HepG2 (cell line): ENCODE measurements at regions not wholly inside any gene's neighbourhood (a gene's known extent, or its start where the extent isn't known, plus 50 kb on each side); places are given as distances from the start of the nearest gene placed in this dataset.

Source experiments
- ATAC-seq: fragments of 200-7000 bp; cut with Tn5 transposase; 3 replicates; pipeline ENCODE4 v1.9.1; 2020; ENCODE audit warnings: mild to moderate bottlenecking, moderate library complexity
- BruUV-seq: library from RNA; stranded (reverse); fragments of 400-500 nt; replicated peaks from 2 replicates; lab custom pipeline; 2021; lab: Mats Ljungman, UMichigan
- CTCF ChIA-PET: fragments of 300-600 bp; formaldehyde crosslinking; extraction: SDS; loops from one replicate; lab custom pipeline; 2021; ENCODE audit warnings: low total read pairs, inconsistent platforms, low intra/inter-chr PET ratio; lab: Yijun Ruan, JAX
- POLR2A ChIA-PET: fragments of 350-600 bp; sonication (Branson Sonifier 250); formaldehyde crosslinking; loops from one replicate; lab custom pipeline; 2020; ENCODE audit warnings: antibody characterized with exemption, inconsistent platforms; lab: Yijun Ruan, JAX
- DNase-seq: peaks from one replicate; pipeline ENCODE4 v3.0.0-alpha.2; 2015; ENCODE audit warnings: low spot score
- FAIRE-seq: peaks from 3 replicates; lab custom pipeline; 2011; peaks lifted over from hg19 to GRCh38; lab: Jason Lieb, UNC
- H2AFZ ChIP-seq: one replicate; pipeline ENCODE4 v1.6.1; 2011; ENCODE audit warnings: low read length, inconsistent platforms
- H3K27ac ChIP-seq: fragments of 300-600 bp; 3 replicates; pipeline ENCODE4 v1.8.0; 2011; ENCODE audit warnings: mixed run types, mild to moderate bottlenecking, mixed read lengths, low read length, inconsistent platforms; ENCODE audit not compliant: insufficient read depth; ENCODE audit errors: extremely low read length
- H3K27me3 ChIP-seq, 2 experiments: fragments of 200-600 bp in 1 of 2; 2 replicates in 1 of 2; 3 replicates in 1 of 2; pipeline versions ENCODE4 v1.6.0 to v1.8.0; 2011; ENCODE audit warnings: low read length in 2 of 2, mild to moderate bottlenecking in 2 of 2, moderate library complexity in 2 of 2, inconsistent platforms in 1 of 2; ENCODE audit not compliant: insufficient read depth in 2 of 2, control insufficient read depth in 1 of 2
- H3K36me3 ChIP-seq, 2 experiments: fragments of 200-600 bp in 1 of 2; replicated peaks in 1 of 2; 2 replicates in 1 of 2; 3 replicates in 1 of 2; pipeline versions ENCODE4 v1.5.1 to v1.8.0; 2011; ENCODE audit warnings: low read length in 2 of 2, inconsistent platforms in 1 of 2; ENCODE audit not compliant: insufficient read depth in 2 of 2, control insufficient read depth in 1 of 2
- H3K4me1 ChIP-seq: 2 replicates; pipeline ENCODE4 v1.5.1; 2012; ENCODE audit warnings: low read length, inconsistent platforms; ENCODE audit not compliant: insufficient read depth
- H3K4me2 ChIP-seq: 2 replicates; pipeline ENCODE4 v1.6.0; 2011; ENCODE audit warnings: low read depth, low read length, inconsistent platforms
- H3K4me3 ChIP-seq, 3 experiments: fragments of 200-600 bp in 1 of 3; sonication (generic), shearing (Covaris generic) in 1 of 3; replicated peaks in 1 of 3; 2 replicates each; pipeline ENCODE4 v1.5.1; 2011 to 2016; ENCODE audit warnings: low read length in 3 of 3, inconsistent platforms in 2 of 3, low read depth in 2 of 3, mild to moderate bottlenecking in 2 of 3, control low read depth in 1 of 3, mixed read lengths in 1 of 3; ENCODE audit not compliant: insufficient read depth in 1 of 3
- H3K79me2 ChIP-seq: one replicate; pipeline ENCODE4 v1.6.1; 2011; ENCODE audit warnings: low read length, inconsistent platforms; ENCODE audit not compliant: insufficient read depth
- H3K9ac ChIP-seq: 2 replicates; pipeline ENCODE4 v1.6.0; 2011; ENCODE audit warnings: mild to moderate bottlenecking, low read depth, low read length, inconsistent platforms; ENCODE audit not compliant: insufficient read depth
- H3K9me3 ChIP-seq: 2 replicates; pipeline ENCODE4 v1.5.1; 2012; ENCODE audit warnings: mild to moderate bottlenecking, low read length
- H4K20me1 ChIP-seq: 2 replicates; pipeline ENCODE4 v1.6.0; 2011; ENCODE audit warnings: inconsistent platforms, mild to moderate bottlenecking, low read length, moderate library complexity; ENCODE audit not compliant: insufficient read depth
- EHMT2 ChIP-seq: fragments of 200-600 bp; sonication (generic); IDR thresholded peaks from 2 replicates; pipeline ENCODE4 v1.7.0; 2017; ENCODE audit warnings: antibody characterized with exemption, low read depth, low read length, borderline replicate concordance
- FOXP1 ChIP-seq, 2 experiments: fragments of 450-650 bp in 1 of 2; IDR thresholded peaks; 2 replicates each; pipeline ENCODE4 v1.6.1; 2017 to 2018; ENCODE audit warnings: antibody characterized with exemption in 1 of 2
- HNRNPUL1 ChIP-seq: fragments of 200-400 bp; formaldehyde crosslinking; IDR thresholded peaks from 2 replicates; pipeline ENCODE4 v1.6.1; 2017; ENCODE audit warnings: low read depth, mild to moderate bottlenecking, low read length, moderate library complexity
- MYNN ChIP-seq: sonication (generic); formaldehyde crosslinking; IDR thresholded peaks from 2 replicates; pipeline ENCODE4 v1.4.0; 2020; ENCODE audit warnings: mild to moderate bottlenecking, low read depth, missing genetic modification reagents
- PITX1 ChIP-seq: sonication (generic); formaldehyde crosslinking; IDR thresholded peaks from 2 replicates; pipeline ENCODE4 v1.5.1; 2020; ENCODE audit warnings: mild to moderate bottlenecking, missing genetic modification reagents
- RXRB ChIP-seq: IDR thresholded peaks from 2 replicates; pipeline ENCODE4 v1.6.1; 2016; ENCODE audit warnings: borderline replicate concordance, missing genetic modification reagents, missing compliant biosample characterization
- SP2 ChIP-seq: sonication (generic); formaldehyde crosslinking; IDR thresholded peaks from 2 replicates; pipeline ENCODE4 v1.5.1; 2020; ENCODE audit warnings: mild to moderate bottlenecking, missing genetic modification reagents
- STAT5B ChIP-seq: sonication (generic); formaldehyde crosslinking; IDR thresholded peaks from 2 replicates; pipeline ENCODE4 v1.4.0; 2020; ENCODE audit warnings: missing genetic modification reagents
- ZNF225 ChIP-seq: sonication (generic); formaldehyde crosslinking; IDR thresholded peaks from 2 replicates; pipeline ENCODE4 v1.4.0; 2020; ENCODE audit warnings: mild to moderate bottlenecking, missing genetic modification reagents
- ZNF296 ChIP-seq: sonication (generic); formaldehyde crosslinking; conservative IDR thresholded peaks from 2 replicates; pipeline ENCODE4 v1.5.0; 2020; ENCODE audit warnings: mild to moderate bottlenecking, missing genetic modification reagents
- ZNF737 ChIP-seq: sonication (generic); formaldehyde crosslinking; IDR thresholded peaks from 2 replicates; pipeline ENCODE4 v1.5.0; 2020; ENCODE audit warnings: missing genetic modification reagents, mild to moderate bottlenecking, borderline replicate concordance
- WGBS: methylation state at CpG from one replicate; pipeline ENCODE4 v1.1.6; 2017; ENCODE audit warnings: low lambda C conversion rate; 5-methylcytosine and 5-hydroxymethylcytosine counted together
- in situ Hi-C: cut with HindIII; loops from 2 replicates; pipeline ENCODE4 v1.10.0; 2017; ENCODE audit warnings: low pct_unique_long_range_greater_than_20kb; ENCODE audit not compliant: extremely low pct_ligation_motif_present
- intact Hi-C: fragments of 100-400 bp; cut with micrococcal nuclease; formaldehyde crosslinking; loops from one replicate; pipeline ENCODE4 v1.10.0; 2022; ENCODE audit not compliant: unreplicated experiment
- TF ChIP-seq, protein P1 (sequence below): sonication (generic); formaldehyde crosslinking; IDR thresholded peaks from 2 replicates; pipeline ENCODE4 v1.4.0; 2020; ENCODE audit warnings: mild to moderate bottlenecking, missing genetic modification reagents, borderline replicate concordance
- TF ChIP-seq, protein P2 (sequence below): sonication (generic); formaldehyde crosslinking; IDR thresholded peaks from 2 replicates; pipeline ENCODE4 v1.4.0; 2020; ENCODE audit warnings: missing genetic modification reagents, borderline replicate concordance

DNA sequence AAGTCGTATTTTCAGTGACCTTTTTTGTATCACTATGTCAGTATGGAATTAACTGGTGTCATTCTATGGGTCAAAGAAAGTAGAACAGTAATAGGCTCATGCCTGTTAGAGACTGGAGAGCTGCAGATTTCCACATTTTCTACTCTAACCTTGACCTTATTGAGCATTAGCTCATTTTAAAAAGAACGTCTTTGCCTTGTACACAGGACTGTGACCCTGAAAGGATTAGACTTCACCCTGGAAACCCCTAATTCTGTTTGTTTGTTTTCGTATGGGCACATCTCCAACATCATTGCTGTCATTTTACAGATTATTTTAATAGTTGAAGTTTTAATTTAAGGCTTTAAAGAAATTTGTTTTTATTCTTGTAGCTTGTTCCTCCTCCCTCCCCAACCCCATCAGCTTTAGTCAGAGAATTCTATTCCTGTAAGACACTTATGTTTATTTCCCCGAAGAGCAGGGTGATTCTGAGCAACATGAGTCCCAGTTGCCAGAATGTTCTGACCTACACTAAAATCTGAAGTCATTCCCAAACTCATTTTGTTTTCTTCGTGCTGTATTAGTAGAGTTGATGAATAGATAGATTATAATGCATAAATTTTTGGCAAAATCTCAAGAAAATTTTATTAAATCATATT lies 451.3 kb downstream of the FOXG1 start:
- Histone ChIP-seq H3K27ac (no peak overlapping the region), H3K79me2 (no peaks in the 10 kb centered on the region), H4K20me1 (no peaks in the 10 kb centered on the region), H3K4me2 (no peak overlapping the region), H3K4me3 (no peak overlapping the region), H2AFZ (no peak overlapping the region), H3K27me3 (no peaks in the 10 kb centered on the region), H3K4me1 (no peaks in the 10 kb centered on the region), H3K36me3 (no peaks in the 10 kb centered on the region), H3K9ac (no peak overlapping the region), H3K9me3 (peaks cover 8% of the 10 kb centered on the region; the same call in 1 of the 2 replicates)
- FAIRE-seq (no peak), ATAC-seq (peak; percentile 61), DNase-seq (peak; percentile 12)
- no TSS peak for BruUV-seq
- intact Hi-C loops (no loop called here), in situ Hi-C loops (no loop called here)
- CTCF ChIA-PET, result no interaction called here
- POLR2A ChIA-PET, result interaction anchor here (1.6 kb wide), 1 partner anchor 189 kb away, joined by 6 read pairs; no protein-coding TSS in a partner anchor
- WGBS, result 3% methylated on average over 5 of the region's 5 CpGs
- TF ChIP-seq SP2 (CRISPR knock-in tag) (no peak), ZNF737 (CRISPR knock-in tag) (no peak), EHMT2 (no peak), PITX1 (CRISPR knock-in tag) (peak; percentile 79; the same call in 1 of the 2 replicates), ZNF225 (CRISPR knock-in tag) (no peak), MYNN (no peak), HNRNPUL1 (no peak), ZNF296 (CRISPR knock-in tag) (no peak), FOXP1 (IDR thresholded peaks at IDR 0.05) (no peak), FOXP1 (CRISPR knock-in tag; IDR thresholded peaks at IDR 0.05) (peak; percentile 69), RXRB (peak; percentile 38; the same call in 1 of the 2 replicates), STAT5B (CRISPR knock-in tag) (no peak)
- TF ChIP-seq, protein P1, sequence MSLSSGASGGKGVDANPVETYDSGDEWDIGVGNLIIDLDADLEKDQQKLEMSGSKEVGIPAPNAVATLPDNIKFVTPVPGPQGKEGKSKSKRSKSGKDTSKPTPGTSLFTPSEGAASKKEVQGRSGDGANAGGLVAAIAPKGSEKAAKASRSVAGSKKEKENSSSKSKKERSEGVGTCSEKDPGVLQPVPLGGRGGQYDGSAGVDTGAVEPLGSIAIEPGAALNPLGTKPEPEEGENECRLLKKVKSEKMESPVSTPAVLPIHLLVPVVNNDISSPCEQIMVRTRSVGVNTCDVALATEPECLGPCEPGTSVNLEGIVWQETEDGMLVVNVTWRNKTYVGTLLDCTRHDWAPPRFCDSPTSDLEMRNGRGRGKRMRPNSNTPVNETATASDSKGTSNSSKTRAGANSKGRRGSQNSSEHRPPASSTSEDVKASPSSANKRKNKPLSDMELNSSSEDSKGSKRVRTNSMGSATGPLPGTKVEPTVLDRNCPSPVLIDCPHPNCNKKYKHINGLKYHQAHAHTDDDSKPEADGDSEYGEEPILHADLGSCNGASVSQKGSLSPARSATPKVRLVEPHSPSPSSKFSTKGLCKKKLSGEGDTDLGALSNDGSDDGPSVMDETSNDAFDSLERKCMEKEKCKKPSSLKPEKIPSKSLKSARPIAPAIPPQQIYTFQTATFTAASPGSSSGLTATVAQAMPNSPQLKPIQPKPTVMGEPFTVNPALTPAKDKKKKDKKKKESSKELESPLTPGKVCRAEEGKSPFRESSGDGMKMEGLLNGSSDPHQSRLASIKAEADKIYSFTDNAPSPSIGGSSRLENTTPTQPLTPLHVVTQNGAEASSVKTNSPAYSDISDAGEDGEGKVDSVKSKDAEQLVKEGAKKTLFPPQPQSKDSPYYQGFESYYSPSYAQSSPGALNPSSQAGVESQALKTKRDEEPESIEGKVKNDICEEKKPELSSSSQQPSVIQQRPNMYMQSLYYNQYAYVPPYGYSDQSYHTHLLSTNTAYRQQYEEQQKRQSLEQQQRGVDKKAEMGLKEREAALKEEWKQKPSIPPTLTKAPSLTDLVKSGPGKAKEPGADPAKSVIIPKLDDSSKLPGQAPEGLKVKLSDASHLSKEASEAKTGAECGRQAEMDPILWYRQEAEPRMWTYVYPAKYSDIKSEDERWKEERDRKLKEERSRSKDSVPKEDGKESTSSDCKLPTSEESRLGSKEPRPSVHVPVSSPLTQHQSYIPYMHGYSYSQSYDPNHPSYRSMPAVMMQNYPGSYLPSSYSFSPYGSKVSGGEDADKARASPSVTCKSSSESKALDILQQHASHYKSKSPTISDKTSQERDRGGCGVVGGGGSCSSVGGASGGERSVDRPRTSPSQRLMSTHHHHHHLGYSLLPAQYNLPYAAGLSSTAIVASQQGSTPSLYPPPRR (CRISPR knock-in tag), result peak; percentile 42; the same call in 1 of the 2 replicates
- TF ChIP-seq, protein P2, sequence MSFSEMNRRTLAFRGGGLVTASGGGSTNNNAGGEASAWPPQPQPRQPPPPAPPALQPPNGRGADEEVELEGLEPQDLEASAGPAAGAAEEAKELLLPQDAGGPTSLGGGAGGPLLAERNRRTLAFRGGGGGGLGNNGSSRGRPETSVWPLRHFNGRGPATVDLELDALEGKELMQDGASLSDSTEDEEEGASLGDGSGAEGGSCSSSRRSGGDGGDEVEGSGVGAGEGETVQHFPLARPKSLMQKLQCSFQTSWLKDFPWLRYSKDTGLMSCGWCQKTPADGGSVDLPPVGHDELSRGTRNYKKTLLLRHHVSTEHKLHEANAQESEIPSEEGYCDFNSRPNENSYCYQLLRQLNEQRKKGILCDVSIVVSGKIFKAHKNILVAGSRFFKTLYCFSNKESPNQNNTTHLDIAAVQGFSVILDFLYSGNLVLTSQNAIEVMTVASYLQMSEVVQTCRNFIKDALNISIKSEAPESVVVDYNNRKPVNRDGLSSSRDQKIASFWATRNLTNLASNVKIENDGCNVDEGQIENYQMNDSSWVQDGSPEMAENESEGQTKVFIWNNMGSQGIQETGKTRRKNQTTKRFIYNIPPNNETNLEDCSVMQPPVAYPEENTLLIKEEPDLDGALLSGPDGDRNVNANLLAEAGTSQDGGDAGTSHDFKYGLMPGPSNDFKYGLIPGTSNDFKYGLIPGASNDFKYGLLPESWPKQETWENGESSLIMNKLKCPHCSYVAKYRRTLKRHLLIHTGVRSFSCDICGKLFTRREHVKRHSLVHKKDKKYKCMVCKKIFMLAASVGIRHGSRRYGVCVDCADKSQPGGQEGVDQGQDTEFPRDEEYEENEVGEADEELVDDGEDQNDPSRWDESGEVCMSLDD (CRISPR knock-in tag), result peak; percentile 36; the same call in 1 of the 2 replicates
